H9 (cell line): ENCODE measurements at regions not wholly inside any gene's neighbourhood (a gene's known extent, or its start where the extent isn't known, plus 50 kb on each side); places are given as distances from the start of the nearest gene placed in this dataset.

Experiments
- DNase-seq: peaks from one replicate; pipeline ENCODE4 v3.0.0-alpha.2; 2017
- H2AFZ ChIP-seq: one replicate; pipeline ENCODE4 v1.6.1; 2013; ENCODE audit warnings: mild to moderate bottlenecking, low read length, control low read depth, moderate library complexity
- H2AK5ac ChIP-seq: 2 replicates; pipeline ENCODE4 v1.6.1; 2013; ENCODE audit warnings: low read length, control low read depth, mixed read lengths; ENCODE audit not compliant: insufficient read length
- H2BK120ac ChIP-seq: one replicate; pipeline ENCODE4 v1.6.1; 2013; ENCODE audit warnings: low read depth, mild to moderate bottlenecking, low read length, control low read depth, inconsistent platforms; ENCODE audit not compliant: poor library complexity, severe bottlenecking
- H2BK12ac ChIP-seq: 2 replicates; pipeline ENCODE4 v1.6.1; 2013; ENCODE audit warnings: low read length, control low read depth, mixed read lengths, low read depth; ENCODE audit not compliant: insufficient read length
- H2BK15ac ChIP-seq: 2 replicates; pipeline ENCODE4 v1.6.1; 2013; ENCODE audit warnings: low read depth, low read length, control low read depth
- H2BK20ac ChIP-seq: one replicate; pipeline ENCODE4 v1.6.1; 2013; ENCODE audit warnings: low read depth, mild to moderate bottlenecking, low read length, control low read depth, inconsistent platforms; ENCODE audit not compliant: poor library complexity, severe bottlenecking
- H2BK5ac ChIP-seq: 2 replicates; pipeline ENCODE4 v1.6.1; 2013; ENCODE audit warnings: low read length, control low read depth, mixed read lengths; ENCODE audit not compliant: insufficient read length
- H3K14ac ChIP-seq: 2 replicates; pipeline ENCODE4 v1.6.1; 2013; ENCODE audit warnings: low read length, control low read depth; ENCODE audit not compliant: insufficient read depth
- H3K18ac ChIP-seq: 2 replicates; pipeline ENCODE4 v1.6.1; 2013; ENCODE audit warnings: low read depth, mild to moderate bottlenecking, mixed read lengths, low read length, control low read depth; ENCODE audit not compliant: insufficient read length
- H3K23ac ChIP-seq: 2 replicates; pipeline ENCODE4 v1.6.1; 2013; ENCODE audit warnings: low read length, control low read depth, mixed read lengths, low read depth; ENCODE audit not compliant: insufficient read length
- H3K23me2 ChIP-seq: 2 replicates; pipeline ENCODE4 v1.6.1; 2013; ENCODE audit warnings: low read depth, mild to moderate bottlenecking, mixed read lengths, low read length, control low read depth; ENCODE audit not compliant: insufficient read length, poor library complexity, severe bottlenecking
- H3K27ac ChIP-seq: 2 replicates; pipeline ENCODE4 v1.5.1; 2013; ENCODE audit warnings: low read length, control low read depth, mixed read lengths, low read depth; ENCODE audit not compliant: insufficient read length
- H3K27me3 ChIP-seq: 2 replicates; pipeline ENCODE4 v1.6.1; 2013; ENCODE audit warnings: low read length, control low read depth, inconsistent platforms; ENCODE audit not compliant: insufficient read depth
- H3K4ac ChIP-seq: 2 replicates; pipeline ENCODE4 v1.6.1; 2013; ENCODE audit warnings: low read depth, mild to moderate bottlenecking, control low read depth, inconsistent platforms, low read length, moderate library complexity
- H3K4me1 ChIP-seq: 2 replicates; pipeline ENCODE4 v1.6.1; 2013; ENCODE audit warnings: low read length, control low read depth, inconsistent platforms; ENCODE audit not compliant: insufficient read depth
- H3K4me2 ChIP-seq: 2 replicates; pipeline ENCODE4 v1.6.1; 2013; ENCODE audit warnings: low read length, control low read depth, mixed read lengths; ENCODE audit not compliant: insufficient read length, insufficient read depth
- H3K56ac ChIP-seq: 2 replicates; pipeline ENCODE4 v1.6.1; 2013; ENCODE audit warnings: low read depth, mild to moderate bottlenecking, mixed read lengths, low read length, control low read depth; ENCODE audit not compliant: insufficient read length
- H3K79me1 ChIP-seq: 2 replicates; pipeline ENCODE4 v1.6.1; 2013; ENCODE audit warnings: low read depth, mild to moderate bottlenecking, moderate library complexity, low read length, control low read depth, inconsistent platforms; ENCODE audit not compliant: insufficient read depth, poor library complexity, severe bottlenecking
- H3K79me2 ChIP-seq: 2 replicates; pipeline ENCODE4 v1.6.1; 2013; ENCODE audit warnings: low read length, control low read depth, inconsistent platforms; ENCODE audit not compliant: insufficient read depth
- H3K9ac ChIP-seq: 2 replicates; pipeline ENCODE4 v1.6.1; 2013; ENCODE audit warnings: low read length, control low read depth, mixed read lengths; ENCODE audit not compliant: insufficient read length; ENCODE audit errors: extremely low read depth
- H3K9me3 ChIP-seq: one replicate; pipeline ENCODE4 v1.6.1; 2013; ENCODE audit warnings: low read depth, low read length, inconsistent platforms; ENCODE audit not compliant: control insufficient read depth
- H3T11ph ChIP-seq: one replicate; pipeline ENCODE4 v1.6.1; 2013; ENCODE audit warnings: mild to moderate bottlenecking, low read length, control low read depth, inconsistent platforms
- H4K20me1 ChIP-seq: one replicate; pipeline ENCODE4 v1.6.1; 2013; ENCODE audit not compliant: control insufficient read depth, insufficient read length, insufficient read depth
- H4K5ac ChIP-seq: 2 replicates; pipeline ENCODE4 v1.6.1; 2013; ENCODE audit warnings: low read depth, mild to moderate bottlenecking, mixed read lengths, low read length, control low read depth; ENCODE audit not compliant: insufficient read length
- H4K8ac ChIP-seq: replicated peaks from 2 replicates; pipeline ENCODE4 v1.6.1; 2013; ENCODE audit warnings: low read length, control low read depth, mixed read lengths, low read depth; ENCODE audit not compliant: insufficient read length
- H4K91ac ChIP-seq: 2 replicates; pipeline ENCODE4 v1.6.1; 2013; ENCODE audit warnings: low read depth, mild to moderate bottlenecking, moderate library complexity, mixed read lengths, low read length, control low read depth; ENCODE audit not compliant: insufficient read length
- H3K27ac Mint-ChIP-seq, 3 experiments: 2 replicates in 2 of 3; 3 replicates in 1 of 3; pipeline ENCODE4 v1.8.0; 2020 to 2021; ENCODE audit warnings: mixed read lengths in 3 of 3, mild to moderate bottlenecking in 1 of 3, moderate library complexity in 1 of 3
- H3K27me3 Mint-ChIP-seq: 2 replicates; pipeline ENCODE4 v1.8.0; 2021; ENCODE audit warnings: low read depth, mild to moderate bottlenecking, moderate library complexity, mixed read lengths
- H3K36me3 Mint-ChIP-seq, 3 experiments: 2 replicates in 2 of 3; 3 replicates in 1 of 3; pipeline ENCODE4 v1.8.0; 2020 to 2021; ENCODE audit warnings: low read depth in 3 of 3, mixed read lengths in 3 of 3; ENCODE audit not compliant: insufficient read depth in 1 of 3
- H3K4me1 Mint-ChIP-seq, 2 experiments: 2 replicates each; pipeline ENCODE4 v1.8.0; 2020; ENCODE audit warnings: mixed read lengths in 2 of 2
- H3K4me3 Mint-ChIP-seq, 2 experiments: 2 replicates in 1 of 2; 3 replicates in 1 of 2; pipeline ENCODE4 v1.8.0; 2020 to 2021; ENCODE audit warnings: mild to moderate bottlenecking in 2 of 2, mixed read lengths in 2 of 2, moderate library complexity in 1 of 2
- H3K9me3 Mint-ChIP-seq, 2 experiments: 2 replicates in 1 of 2; 3 replicates in 1 of 2; pipeline ENCODE4 v1.8.0; 2020; ENCODE audit warnings: mild to moderate bottlenecking in 2 of 2, mixed read lengths in 2 of 2, moderate library complexity in 1 of 2
- CTCF ChIP-seq: fragments of 200-600 bp; sonication (generic); conservative IDR thresholded peaks from 3 replicates; pipeline ENCODE4 v1.8.0; 2021; ENCODE audit warnings: antibody characterized with exemption, mild to moderate bottlenecking
- WGBS: extraction: QIAGEN DNeasy Blood & Tissue Kit; methylation state at CpG from one replicate; pipeline ENCODE4 v1.1.7; 2013; ENCODE audit warnings: missing lambda C conversion rate, low lambda C conversion rate, mixed read lengths; ENCODE audit not compliant: insufficient read length; ENCODE audit errors: extremely low coverage; 5-methylcytosine and 5-hydroxymethylcytosine counted together

GRCh38 chr12:4054630-4055029, 181.4 kb upstream of the PARP11 start:
- H3K4me1 Mint-ChIP-seq, result peaks cover 10 to 11% of the 10 kb centered on the region in 2 experiments
- H2BK120ac ChIP-seq, result no peak overlapping the region
- DNase-seq, result no peak
- no peak overlapping the region for H3K9ac ChIP-seq
- H2BK20ac ChIP-seq, result no peak overlapping the region
- H3K27me3 Mint-ChIP-seq, result peaks cover 4% of the 10 kb centered on the region
- no peaks in the 10 kb centered on the region for H3K23me2 ChIP-seq
- H3K27ac ChIP-seq, result no peak overlapping the region
- H3K27ac Mint-ChIP-seq, result no peak overlapping the region
- no peak overlapping the region for H4K8ac ChIP-seq
- H3K4me1 ChIP-seq, result no peaks in the 10 kb centered on the region
- no peaks in the 10 kb centered on the region for H3K79me2 ChIP-seq
- no peak overlapping the region for H3K4ac ChIP-seq
- H3K4me3 Mint-ChIP-seq, result no peak overlapping the region
- TF ChIP-seq CTCF, result no peak
- H2BK5ac ChIP-seq, result no peak overlapping the region
- H3K18ac ChIP-seq, result no peak overlapping the region
- no peak overlapping the region for H3T11ph ChIP-seq
- H3K4me2 ChIP-seq, result no peak overlapping the region
- H3K14ac ChIP-seq, result no peak overlapping the region
- no peak overlapping the region for H2AK5ac ChIP-seq
- no peaks in the 10 kb centered on the region for H4K20me1 ChIP-seq
- no CpG with 5 or more reads among the region's 2 CpGs for WGBS
- no peak overlapping the region for H3K23ac ChIP-seq
- H2BK12ac ChIP-seq, result no peak overlapping the region
- no peaks in the 10 kb centered on the region for H3K9me3 ChIP-seq
- H4K91ac ChIP-seq, result no peak overlapping the region
- H3K79me1 ChIP-seq, result no peaks in the 10 kb centered on the region
- H3K27me3 ChIP-seq, result no peaks in the 10 kb centered on the region
- no peaks in the 10 kb centered on the region; a peak in 1 of 7 replicates for H3K36me3 Mint-ChIP-seq
- H2BK15ac ChIP-seq, result no peak overlapping the region
- H4K5ac ChIP-seq, result no peak overlapping the region
- no peak overlapping the region for H3K56ac ChIP-seq
- no peak overlapping the region for H2AFZ ChIP-seq
- no peaks in the 10 kb centered on the region for H3K9me3 Mint-ChIP-seq
